Astrocyte of the spinal cord (primary cell): ENCODE measurements at regions not wholly inside any gene's neighbourhood (a gene's known extent, or its start where the extent isn't known, plus 50 kb on each side); places are given as distances from the start of the nearest gene placed in this dataset.

ENCODE experiments used
- DNase-seq: peaks from one replicate; pipeline ENCODE4 v3.0.0; 2011; ENCODE audit warnings: low read depth, low spot score
- H3K4me3 ChIP-seq: 2 replicates; pipeline ENCODE4 v1.5.1; 2011; ENCODE audit warnings: low read depth, mild to moderate bottlenecking, low read length, moderate library complexity
- in situ Hi-C: cut with HindIII; loops from 2 replicates; pipeline ENCODE4 v1.10.0; 2017; ENCODE audit warnings: low sequenced_read_pairs
- TF ChIP-seq, protein P1 (sequence below): IDR thresholded peaks from 2 replicates; pipeline ENCODE4 v1.5.1; 2012; ENCODE audit warnings: low read depth, mild to moderate bottlenecking, low read length, inconsistent platforms

DNA sequence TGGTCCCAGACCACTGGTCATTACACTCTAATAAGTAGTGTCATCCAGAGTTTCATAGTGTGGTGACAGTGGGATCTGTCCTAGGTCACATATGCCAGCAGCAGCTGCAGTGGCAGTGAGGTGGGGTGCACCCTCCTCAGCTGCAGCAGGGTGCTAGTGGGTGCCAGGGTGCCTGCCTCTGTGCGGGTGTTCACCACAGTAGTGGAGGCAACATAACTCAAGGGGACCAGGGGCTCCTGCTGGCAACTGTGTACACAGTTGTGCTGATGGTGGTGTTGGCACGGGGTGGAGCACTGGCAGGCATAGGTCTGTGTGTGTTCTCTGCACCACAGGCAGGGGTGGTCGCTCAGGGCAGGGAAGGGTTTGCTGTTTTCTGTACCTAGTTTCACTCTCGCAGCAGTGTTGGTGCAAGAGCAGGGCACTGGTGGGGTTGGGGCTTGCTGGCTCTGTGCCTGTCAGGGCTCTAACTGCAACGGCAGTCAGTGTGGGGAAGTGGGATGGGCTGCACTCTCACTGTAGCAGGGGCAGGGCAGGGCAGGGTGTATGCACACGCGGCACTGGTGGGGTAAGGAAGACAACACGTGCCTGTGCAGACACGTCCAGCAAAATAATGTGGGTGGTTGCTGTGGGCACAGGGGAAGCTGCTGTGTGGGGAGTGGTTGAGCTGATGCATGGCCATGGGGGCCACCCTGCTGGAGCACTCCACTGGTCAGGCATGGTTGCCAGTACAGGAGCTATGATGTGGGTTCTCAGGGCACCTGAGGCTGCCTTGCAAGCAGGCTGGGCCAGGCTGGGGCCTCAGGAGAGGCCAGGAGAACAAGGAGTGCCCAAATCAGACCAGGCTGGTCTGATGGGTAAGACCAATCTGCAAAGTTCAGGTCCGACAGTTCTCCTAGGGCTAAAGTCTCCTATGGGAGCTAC lies 226.6 kb downstream of the MEIS1 start:
- H3K4me3 ChIP-seq, result no peak overlapping the region
- no peak for DNase-seq
- in situ Hi-C loops, result no loop called here
- TF ChIP-seq, protein P1, sequence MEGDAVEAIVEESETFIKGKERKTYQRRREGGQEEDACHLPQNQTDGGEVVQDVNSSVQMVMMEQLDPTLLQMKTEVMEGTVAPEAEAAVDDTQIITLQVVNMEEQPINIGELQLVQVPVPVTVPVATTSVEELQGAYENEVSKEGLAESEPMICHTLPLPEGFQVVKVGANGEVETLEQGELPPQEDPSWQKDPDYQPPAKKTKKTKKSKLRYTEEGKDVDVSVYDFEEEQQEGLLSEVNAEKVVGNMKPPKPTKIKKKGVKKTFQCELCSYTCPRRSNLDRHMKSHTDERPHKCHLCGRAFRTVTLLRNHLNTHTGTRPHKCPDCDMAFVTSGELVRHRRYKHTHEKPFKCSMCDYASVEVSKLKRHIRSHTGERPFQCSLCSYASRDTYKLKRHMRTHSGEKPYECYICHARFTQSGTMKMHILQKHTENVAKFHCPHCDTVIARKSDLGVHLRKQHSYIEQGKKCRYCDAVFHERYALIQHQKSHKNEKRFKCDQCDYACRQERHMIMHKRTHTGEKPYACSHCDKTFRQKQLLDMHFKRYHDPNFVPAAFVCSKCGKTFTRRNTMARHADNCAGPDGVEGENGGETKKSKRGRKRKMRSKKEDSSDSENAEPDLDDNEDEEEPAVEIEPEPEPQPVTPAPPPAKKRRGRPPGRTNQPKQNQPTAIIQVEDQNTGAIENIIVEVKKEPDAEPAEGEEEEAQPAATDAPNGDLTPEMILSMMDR, result no peak

DNA sequence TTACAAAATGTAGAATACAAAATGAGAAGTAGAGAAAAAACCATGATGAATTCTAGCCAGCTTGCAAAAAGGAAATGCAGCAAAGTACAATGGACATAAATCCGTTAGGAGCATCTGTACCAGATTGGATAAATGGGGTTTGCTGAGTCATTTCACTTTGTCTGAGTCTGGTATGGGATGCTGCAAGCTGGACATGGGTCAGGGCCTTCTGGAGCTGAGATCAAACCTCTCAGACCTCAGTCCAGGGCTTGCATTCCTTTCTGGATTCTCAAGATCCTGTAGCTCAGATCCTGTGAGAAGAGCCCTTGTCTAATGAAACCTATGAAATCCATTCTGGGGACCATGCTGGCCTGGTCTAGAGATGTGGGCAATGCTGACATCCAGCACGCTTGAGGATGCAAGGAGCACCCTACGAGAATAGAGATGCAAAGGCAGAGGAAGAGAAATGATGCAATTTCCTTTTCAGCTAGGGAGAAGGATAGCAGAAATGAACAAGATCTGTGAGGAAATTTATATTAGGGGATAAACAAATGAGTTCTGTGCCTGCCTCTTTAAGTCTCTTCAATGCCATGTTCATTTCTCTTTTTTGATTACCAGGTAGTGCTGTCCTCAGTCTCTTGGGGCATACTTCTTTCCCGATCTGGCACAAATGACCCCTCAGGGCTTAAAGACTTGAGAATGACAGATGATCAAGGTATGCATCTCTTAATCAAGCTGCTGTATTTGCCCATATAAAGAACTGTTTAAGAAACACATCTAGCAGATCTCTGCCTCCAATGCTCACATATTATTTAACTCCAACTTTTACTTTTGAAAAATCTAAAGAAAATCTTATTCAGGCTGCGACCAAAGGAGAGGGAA lies 230.4 kb downstream of the MEIS1 start:
- H3K4me3 ChIP-seq, result no peak overlapping the region
- no peak for DNase-seq
- TF ChIP-seq, protein P1, result no peak
- in situ Hi-C loops, result no loop called here

DNA sequence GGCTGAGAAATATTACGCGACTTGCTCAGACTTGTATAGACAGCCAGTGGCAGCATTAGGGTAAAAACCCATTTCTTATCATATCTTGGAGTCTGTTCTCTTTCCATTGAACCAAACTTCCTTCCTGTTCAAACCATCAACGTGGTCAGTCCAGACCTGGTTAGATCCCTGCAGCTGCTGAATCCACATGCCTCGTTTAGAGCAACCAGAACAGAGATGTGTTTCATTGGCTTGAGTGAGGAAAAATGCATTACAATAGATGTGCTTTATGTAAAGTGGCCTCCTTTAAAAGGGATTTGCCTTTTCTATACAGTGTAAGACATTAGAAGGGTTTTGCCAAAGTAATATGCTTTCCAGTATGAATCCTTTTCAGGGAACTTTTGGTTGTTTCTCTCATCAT lies 232.4 kb downstream of the MEIS1 start:
- TF ChIP-seq, protein P1, result no peak
- no peak overlapping the region for H3K4me3 ChIP-seq
- DNase-seq, result no peak
- in situ Hi-C loops, result no loop called here

DNA sequence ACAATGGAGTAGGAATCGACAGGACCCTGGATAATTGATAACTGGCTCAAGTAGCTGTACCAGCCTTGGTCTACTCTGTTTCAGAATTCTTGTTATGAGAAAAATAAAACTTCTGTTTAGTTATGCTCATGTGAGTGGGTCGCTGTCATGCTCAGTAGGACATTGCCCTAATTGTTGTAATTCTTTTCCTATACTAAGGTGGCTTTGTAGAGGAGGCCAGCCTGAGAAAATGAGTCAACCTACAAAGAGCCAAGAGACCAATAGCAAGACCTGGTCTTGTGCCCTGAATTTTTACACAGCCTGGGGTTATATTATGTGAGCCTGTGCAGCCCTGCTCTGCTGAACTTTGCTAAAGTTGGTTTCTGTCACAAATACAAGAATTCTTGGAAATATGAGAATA lies 238.4 kb downstream of the MEIS1 start:
- TF ChIP-seq, protein P1, result no peak
- no peak for DNase-seq
- in situ Hi-C loops, result no loop called here
- H3K4me3 ChIP-seq, result no peak overlapping the region

DNA sequence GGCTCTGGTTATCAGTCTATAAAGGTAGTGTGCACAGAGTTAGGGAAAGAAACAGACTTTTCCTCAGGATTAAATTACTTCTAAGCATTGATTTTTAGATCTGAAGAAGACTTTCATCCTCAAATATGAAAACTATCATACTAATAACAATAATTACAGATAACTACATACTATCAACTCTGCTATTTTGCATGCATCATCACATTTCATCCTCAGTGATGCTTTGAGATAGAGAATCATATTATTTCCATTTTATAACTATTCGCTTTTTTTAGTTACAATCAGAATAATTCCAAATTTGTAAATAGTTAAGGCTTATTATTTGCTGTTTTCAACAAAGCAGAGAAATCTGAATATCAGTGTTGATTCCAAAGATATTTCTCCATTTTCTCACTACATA lies 239.2 kb downstream of the MEIS1 start:
- H3K4me3 ChIP-seq, result no peak overlapping the region
- no peak for DNase-seq
- in situ Hi-C loops, result no loop called here
- TF ChIP-seq, protein P1, result no peak

DNA sequence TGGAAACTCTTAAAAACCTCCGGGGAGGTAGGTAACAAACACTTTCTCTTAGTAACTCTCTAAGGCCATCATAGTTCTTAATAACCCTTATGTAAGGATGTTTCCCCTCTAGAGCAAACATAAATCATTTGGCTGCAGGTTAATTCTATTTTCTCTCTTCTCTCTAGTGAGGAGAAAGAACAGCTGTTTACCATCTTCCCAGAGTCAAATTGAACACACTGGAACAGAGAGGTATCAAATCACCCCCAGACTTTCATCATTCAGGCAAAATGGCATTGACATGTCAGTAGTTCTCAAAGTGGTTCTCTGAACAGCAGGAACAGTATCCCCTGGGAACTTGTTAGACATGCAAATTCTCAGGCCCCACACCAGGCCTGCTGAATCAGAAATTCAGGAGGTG lies 240.7 kb downstream of the MEIS1 start:
- no peak overlapping the region for H3K4me3 ChIP-seq
- in situ Hi-C loops, result no loop called here
- TF ChIP-seq, protein P1, result no peak
- no peak for DNase-seq
